ENCODE measurements at regions not wholly inside any gene's neighbourhood (a gene's known extent, or its start where the extent isn't known, plus 50 kb on each side); places are given as distances from the start of the nearest gene placed in this dataset.

DNA sequence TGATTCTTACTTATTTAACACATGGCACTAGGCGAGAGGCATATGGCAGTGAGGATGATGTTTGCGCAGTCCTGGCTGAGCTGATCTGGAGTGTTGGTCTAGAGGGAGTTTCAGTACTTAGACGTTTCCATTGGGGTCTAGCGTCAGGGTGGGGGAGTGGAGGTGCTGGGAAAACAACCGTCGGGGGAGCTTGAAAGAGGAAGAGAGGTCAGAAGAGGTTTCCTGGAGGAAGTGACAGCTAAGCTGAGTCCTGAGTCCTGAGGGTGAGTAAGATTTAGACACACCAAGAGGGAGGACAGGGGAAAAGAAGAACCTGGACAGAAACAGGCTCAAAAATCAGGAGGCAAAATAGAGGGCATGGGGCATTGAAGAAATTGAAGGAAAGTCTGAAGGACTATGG, 81.4 kb downstream of the ALOX5AP start:
- Mint-ChIP-seq H3K4me1 (peaks cover 0 to 3% of the 10 kb centered on the region in 2 donors), H3K27ac (no peak overlapping the region), H3K27me3 (ENCODE audit: low read depth in 3 of 3) (peaks cover 0 to 18% (median 2%) of the 10 kb centered on the region in 3 donors), H3K9me3 (no peaks in the 10 kb centered on the region), H3K36me3 (peaks cover 4 to 16% (median 5%) of the 10 kb centered on the region in 3 donors), H3K4me3 (no peak overlapping the region)
- no peak for DNase-seq

DNA sequence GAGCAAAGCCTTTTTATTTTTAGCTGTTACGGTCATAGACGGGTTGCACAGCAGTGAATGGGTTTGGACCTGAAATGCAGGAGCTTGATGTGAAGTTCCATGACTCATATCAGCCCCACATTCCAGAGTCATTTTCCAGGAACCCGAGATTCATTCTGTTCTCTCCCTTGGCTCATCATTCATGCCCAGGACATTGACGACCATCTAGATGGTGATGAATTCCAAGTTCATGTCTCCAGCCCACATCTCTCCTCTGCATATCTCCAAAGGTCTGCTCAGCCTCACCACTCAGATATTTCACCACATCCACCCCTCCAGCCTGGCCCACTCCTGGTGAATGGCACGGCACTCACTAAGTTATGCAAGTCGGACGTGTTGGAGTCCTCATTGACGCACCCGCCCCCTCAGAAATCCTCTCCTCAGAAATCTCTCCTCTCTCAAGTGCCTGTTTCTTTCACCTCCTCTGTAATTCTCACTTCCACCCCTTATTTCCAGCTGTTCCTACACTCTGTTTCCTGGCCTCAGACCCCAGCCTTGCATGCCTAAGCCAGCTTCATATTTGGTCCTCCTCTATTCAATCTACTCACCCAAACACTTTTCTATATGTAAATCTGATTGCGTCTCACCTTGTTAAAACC, 83.1 kb downstream of the ALOX5AP start:
- Mint-ChIP-seq H3K36me3 (peaks cover 4 to 13% (median 5%) of the 10 kb centered on the region in 3 donors), H3K27ac (no peak overlapping the region), H3K4me3 (no peak overlapping the region), H3K9me3 (no peaks in the 10 kb centered on the region), H3K27me3 (ENCODE audit: low read depth in 3 of 3) (peaks cover 2 to 18% (median 3%) of the 10 kb centered on the region in 3 donors), H3K4me1 (peaks cover 0 to 3% of the 10 kb centered on the region in 2 donors)
- DNase-seq = no peak

GRCh38 chr13:30819136-30819888, 84.0 kb downstream of the ALOX5AP start:
- no peaks in the 10 kb centered on the region for H3K9me3 Mint-ChIP-seq
- peaks cover 2 to 18% (median 6%) of the 10 kb centered on the region in 3 donors for H3K27me3 Mint-ChIP-seq (ENCODE audit: low read depth in 3 of 3)
- peaks cover 0 to 3% of the 10 kb centered on the region in 2 donors for H3K4me1 Mint-ChIP-seq
- H3K36me3 Mint-ChIP-seq = peaks cover 4 to 13% (median 5%) of the 10 kb centered on the region in 3 donors
- no peak for DNase-seq
- H3K4me3 Mint-ChIP-seq = no peak overlapping the region
- no peak overlapping the region for H3K27ac Mint-ChIP-seq

DNA sequence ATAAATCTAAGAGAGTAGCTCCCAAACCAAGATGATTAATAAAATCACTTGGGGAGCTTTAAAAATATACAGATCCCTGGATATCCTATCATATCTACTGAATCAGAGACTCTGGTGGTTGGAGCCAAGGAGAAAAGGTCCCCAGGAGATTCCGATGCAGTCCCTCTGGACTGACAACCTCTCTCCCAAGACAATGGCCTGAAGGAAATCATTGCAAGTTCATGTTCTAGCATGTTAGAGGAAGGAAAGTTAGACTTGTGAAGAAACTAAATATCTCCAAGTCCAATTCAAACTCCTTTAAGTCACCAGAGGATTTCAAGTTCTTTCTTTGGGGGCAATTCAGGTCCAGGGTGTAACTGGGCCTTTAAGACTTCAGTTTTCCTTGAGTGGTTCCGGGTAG, 84.7 kb upstream of the MEDAG start:
- Mint-ChIP-seq H3K27me3 (ENCODE audit: low read depth in 3 of 3) (peaks cover 2 to 18% (median 8%) of the 10 kb centered on the region in 3 donors), H3K36me3 (peaks cover 0 to 7% (median 5%) of the 10 kb centered on the region in 3 donors), H3K27ac (no peak overlapping the region), H3K4me3 (no peak overlapping the region), H3K9me3 (no peaks in the 10 kb centered on the region), H3K4me1 (peaks cover 0 to 3% of the 10 kb centered on the region in 2 donors)
- DNase-seq = no peak

DNA sequence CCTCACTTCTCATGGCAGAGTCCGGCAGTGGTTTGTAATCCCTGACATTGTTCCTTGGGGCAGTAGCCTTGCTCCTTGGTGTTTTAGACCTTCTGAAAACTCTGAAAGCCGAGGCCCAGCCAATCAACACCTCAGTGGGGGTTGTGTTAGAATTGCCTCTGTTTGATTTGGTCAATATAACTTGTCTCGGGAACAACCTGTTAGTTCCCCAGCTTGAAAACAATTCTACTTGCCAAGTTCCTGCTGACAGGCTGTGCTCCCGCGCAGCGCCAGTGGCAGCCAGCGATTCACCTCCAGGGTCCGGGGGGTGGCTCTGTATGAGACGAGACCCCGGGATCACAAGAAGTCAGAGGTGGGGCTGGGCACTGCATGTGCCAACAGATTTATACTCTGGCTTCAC, 81.4 kb upstream of the MEDAG start:
- H3K27ac Mint-ChIP-seq = no peak overlapping the region
- no peaks in the 10 kb centered on the region for H3K4me1 Mint-ChIP-seq
- H3K27me3 Mint-ChIP-seq (ENCODE audit: low read depth in 3 of 3) = peaks cover 2 to 10% (median 8%) of the 10 kb centered on the region in 3 donors
- H3K36me3 Mint-ChIP-seq = no peaks in the 10 kb centered on the region
- DNase-seq = no peak
- H3K9me3 Mint-ChIP-seq = no peaks in the 10 kb centered on the region
- no peak overlapping the region for H3K4me3 Mint-ChIP-seq

DNA sequence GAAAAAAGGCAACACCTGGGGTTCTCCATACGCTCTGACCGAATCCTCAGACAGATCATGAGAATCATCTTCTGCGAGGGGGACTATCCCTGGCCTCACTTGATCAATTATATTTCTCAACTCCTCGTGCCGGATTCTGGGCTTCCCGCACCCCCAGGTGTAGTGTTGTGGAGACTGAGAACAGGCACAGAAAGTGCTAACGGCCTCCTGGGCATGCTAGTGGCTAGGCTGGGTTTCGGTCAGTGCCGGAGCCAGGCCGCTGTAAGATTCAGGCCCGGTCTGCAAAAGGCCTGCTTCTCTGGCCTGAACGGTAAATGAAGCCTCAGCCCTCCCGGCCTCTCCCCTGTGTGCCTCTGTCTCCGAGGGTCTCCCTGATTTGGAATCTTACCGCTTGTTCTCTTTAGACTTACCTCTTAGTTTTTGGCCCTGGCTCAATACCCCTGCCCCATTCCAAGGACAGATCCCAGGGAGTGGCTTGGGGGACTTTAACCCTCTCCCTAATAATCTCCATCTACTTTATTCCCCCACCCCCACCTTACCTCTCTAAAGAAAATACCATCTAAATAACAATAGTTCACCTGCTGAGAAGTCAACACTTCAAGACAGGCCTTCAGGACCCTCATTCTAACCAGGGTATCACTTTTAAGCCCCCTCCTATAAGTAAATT, 79.0 kb upstream of the MEDAG start:
- peaks cover 2 to 10% (median 4%) of the 10 kb centered on the region in 3 donors for H3K27me3 Mint-ChIP-seq (ENCODE audit: low read depth in 3 of 3)
- no peaks in the 10 kb centered on the region for H3K9me3 Mint-ChIP-seq
- no peak overlapping the region for H3K4me3 Mint-ChIP-seq
- no peaks in the 10 kb centered on the region for H3K4me1 Mint-ChIP-seq
- no peak overlapping the region for H3K27ac Mint-ChIP-seq
- no peak for DNase-seq
- no peaks in the 10 kb centered on the region for H3K36me3 Mint-ChIP-seq

GRCh38 chr13:30827578-30827925, 78.5 kb upstream of the MEDAG start:
- DNase-seq = no peak
- Mint-ChIP-seq H3K27ac (no peak overlapping the region), H3K9me3 (no peaks in the 10 kb centered on the region), H3K36me3 (no peaks in the 10 kb centered on the region), H3K4me1 (no peaks in the 10 kb centered on the region), H3K27me3 (ENCODE audit: low read depth in 3 of 3) (peaks cover 2 to 10% (median 4%) of the 10 kb centered on the region in 3 donors), H3K4me3 (no peak overlapping the region)

DNA sequence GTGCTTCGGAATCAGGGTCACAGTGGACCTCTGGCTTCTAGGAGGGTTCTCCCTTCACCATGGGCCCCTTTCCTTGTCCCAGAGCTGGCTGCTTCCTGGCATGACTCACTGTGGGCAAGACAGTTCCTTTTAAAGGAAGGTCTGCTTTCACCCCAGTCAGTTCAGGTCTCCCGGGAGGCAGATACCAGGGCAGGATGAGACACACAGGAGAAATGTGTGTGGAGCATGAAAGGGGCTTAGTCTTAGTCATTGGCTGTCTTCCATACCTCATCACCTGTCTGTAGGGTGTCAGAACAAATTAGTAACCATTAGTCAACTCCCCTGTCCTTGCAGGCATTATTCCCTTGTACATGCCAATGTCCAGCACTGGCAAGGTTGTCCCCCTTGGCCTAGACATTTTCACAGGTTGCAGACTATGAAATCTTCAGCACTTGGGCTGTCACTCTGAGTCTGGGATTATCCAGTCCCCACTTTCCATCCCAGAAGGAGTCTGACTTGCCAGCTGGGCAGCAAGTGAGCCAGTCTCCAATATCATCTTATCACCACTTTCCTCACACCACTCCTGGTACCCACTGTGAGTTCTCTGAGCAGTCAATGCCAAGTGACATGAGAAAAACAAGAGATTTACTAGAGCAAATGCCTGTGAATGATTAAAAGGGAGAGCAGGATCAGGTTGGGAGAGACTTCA, 76.8 kb upstream of the MEDAG start:
- H3K4me3 Mint-ChIP-seq = no peak overlapping the region
- no peak overlapping the region for H3K27ac Mint-ChIP-seq
- no peaks in the 10 kb centered on the region for H3K36me3 Mint-ChIP-seq

DNA sequence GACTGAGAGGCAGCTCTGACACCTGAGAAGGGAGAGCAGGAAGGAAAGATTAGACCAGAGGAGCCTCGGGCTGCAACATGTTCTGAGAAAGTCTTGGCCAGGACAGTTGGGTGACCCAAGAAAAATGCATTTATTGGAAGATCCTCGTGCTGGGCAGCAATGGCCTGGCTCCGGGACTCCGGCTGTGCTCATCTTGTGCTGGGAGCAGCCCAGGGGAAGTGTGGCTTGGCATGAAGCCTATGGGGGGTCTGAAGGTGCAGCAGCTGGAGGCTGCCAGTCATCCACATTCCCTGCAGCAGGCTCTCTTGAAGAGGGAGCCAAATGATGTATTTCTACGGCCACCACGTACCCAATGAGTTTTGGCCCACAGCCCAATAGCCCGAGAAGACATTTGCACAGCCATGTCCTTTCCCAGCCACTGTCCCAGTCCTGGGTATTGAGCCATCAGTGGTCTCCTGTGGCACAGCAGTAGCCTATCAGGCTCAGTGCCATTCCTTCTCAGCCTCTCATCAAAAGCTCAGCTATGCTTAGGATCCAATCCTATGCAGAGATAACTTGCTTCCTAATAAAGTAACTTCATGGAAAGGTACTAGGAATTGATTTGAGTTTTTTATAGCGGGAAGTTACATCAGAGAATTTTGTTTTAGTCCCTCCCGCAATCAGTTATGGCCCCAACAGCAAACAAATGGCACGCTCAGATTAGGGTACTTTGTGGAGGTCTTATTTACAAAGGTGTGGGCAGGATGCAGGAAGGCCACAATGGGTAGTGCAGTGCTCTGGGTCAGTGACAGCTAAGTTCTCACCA, 76.0 kb upstream of the MEDAG start:
- Mint-ChIP-seq H3K27ac (no peak overlapping the region), H3K36me3 (no peaks in the 10 kb centered on the region), H3K9me3 (no peaks in the 10 kb centered on the region), H3K27me3 (ENCODE audit: low read depth in 3 of 3) (peaks cover 2 to 4% (median 4%) of the 10 kb centered on the region in 3 donors), H3K4me3 (no peak overlapping the region), H3K4me1 (no peaks in the 10 kb centered on the region)
- no peak for DNase-seq

More for the DNA sequence above, 76.8 kb upstream of the MEDAG start:
- no peaks in the 10 kb centered on the region for H3K9me3 Mint-ChIP-seq
- H3K27me3 Mint-ChIP-seq (ENCODE audit: low read depth in 3 of 3) = peaks cover 2 to 4% (median 4%) of the 10 kb centered on the region in 3 donors
- DNase-seq = no peak
- no peaks in the 10 kb centered on the region for H3K4me1 Mint-ChIP-seq

DNA sequence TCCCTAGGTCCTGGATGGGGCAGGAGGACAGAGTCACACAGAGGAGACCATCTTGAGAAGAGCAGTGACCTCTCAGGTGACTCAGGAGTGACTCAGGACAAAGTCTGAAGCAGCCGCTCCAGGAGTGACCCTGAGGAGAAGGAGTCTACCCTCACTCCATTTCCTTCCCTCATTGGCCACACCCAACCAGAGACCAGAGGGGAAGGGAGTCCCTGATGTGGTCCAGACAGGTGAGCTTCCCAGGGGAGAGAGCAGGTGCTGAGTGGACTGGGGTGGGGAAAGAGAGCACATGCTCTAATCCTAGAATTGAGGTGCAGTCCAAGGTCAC, 75.5 kb upstream of the MEDAG start:
- Mint-ChIP-seq H3K4me1 (no peaks in the 10 kb centered on the region), H3K4me3 (no peak overlapping the region), H3K27ac (no peak overlapping the region), H3K9me3 (no peaks in the 10 kb centered on the region), H3K27me3 (ENCODE audit: low read depth in 3 of 3) (peaks cover 2 to 4% (median 4%) of the 10 kb centered on the region in 3 donors), H3K36me3 (no peaks in the 10 kb centered on the region)
- DNase-seq = no peak

DNA sequence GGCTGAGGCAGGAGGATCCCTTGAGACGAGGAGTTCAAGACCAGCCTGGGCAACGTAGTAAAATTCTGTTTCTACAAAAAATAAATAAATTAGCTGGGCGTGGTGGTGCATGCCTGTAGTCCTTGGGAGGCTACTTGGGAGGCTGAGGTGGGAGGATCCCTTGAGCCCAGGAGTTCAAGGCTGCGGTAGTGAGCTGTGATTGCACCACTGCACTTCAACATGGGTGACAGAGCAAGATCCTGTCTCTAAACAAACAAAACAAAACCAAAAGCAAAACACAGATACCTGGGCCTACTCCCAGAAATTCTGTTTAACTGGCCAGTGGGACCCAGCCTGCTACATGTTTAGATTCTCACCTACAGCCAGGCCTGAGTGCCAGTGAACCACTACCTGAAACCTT, 74.6 kb upstream of the MEDAG start:
- no peaks in the 10 kb centered on the region for H3K36me3 Mint-ChIP-seq
- no peaks in the 10 kb centered on the region for H3K9me3 Mint-ChIP-seq
- peaks cover 1 to 8% (median 2%) of the 10 kb centered on the region in 3 donors for H3K27me3 Mint-ChIP-seq (ENCODE audit: low read depth in 3 of 3)
- DNase-seq = no peak
- H3K4me1 Mint-ChIP-seq = no peaks in the 10 kb centered on the region
- H3K27ac Mint-ChIP-seq = no peak overlapping the region
- H3K4me3 Mint-ChIP-seq = no peak overlapping the region

- no peak overlapping the region for H3K27ac Mint-ChIP-seq
- no peaks in the 10 kb centered on the region for H3K9me3 Mint-ChIP-seq
- H3K27me3 Mint-ChIP-seq (ENCODE audit: low read depth in 3 of 3) = peaks cover 1 to 8% (median 2%) of the 10 kb centered on the region in 3 donors
- H3K4me3 Mint-ChIP-seq = no peak overlapping the region
- H3K36me3 Mint-ChIP-seq = no peaks in the 10 kb centered on the region
- no peaks in the 10 kb centered on the region for H3K4me1 Mint-ChIP-seq
- DNase-seq = no peak
These were observed 73.7 kb upstream of the MEDAG start for GRCh38 chr13:30832377-30832776.

DNA sequence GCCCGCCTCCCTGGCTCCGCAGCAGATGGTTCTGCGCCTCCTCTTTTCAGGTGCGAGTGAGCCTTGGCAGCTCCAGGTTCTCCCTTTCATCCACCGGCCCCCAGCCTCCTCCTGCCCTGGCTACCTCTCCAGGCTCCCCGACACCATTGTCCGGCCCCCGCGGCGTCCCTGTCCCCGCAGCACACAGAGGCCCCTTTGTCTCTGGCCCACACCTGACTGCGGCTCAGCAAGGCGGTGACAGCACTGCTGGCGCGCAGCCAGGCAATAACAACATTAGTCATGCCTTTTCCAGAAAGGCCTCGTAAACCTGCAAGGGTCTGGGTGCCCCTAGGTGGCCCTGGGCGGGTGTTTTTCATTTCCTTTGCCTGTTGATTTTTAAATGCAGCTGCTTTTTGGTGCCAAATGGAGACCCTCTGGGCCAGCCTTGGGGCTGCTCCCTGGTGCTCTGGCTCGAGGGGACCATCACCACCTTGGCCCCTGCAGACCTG, 73.2 kb upstream of the MEDAG start:
- no peak overlapping the region for H3K4me3 Mint-ChIP-seq
- H3K9me3 Mint-ChIP-seq = no peaks in the 10 kb centered on the region
- no peaks in the 10 kb centered on the region for H3K36me3 Mint-ChIP-seq
- H3K27ac Mint-ChIP-seq = no peak overlapping the region
- H3K4me1 Mint-ChIP-seq = no peaks in the 10 kb centered on the region
- DNase-seq = no peak
- H3K27me3 Mint-ChIP-seq (ENCODE audit: low read depth in 3 of 3) = peaks cover 0 to 8% (median 2%) of the 10 kb centered on the region in 3 donors
